BLaER1 (cell line): ENCODE measurements at regions not wholly inside any gene's neighbourhood (a gene's known extent, or its start where the extent isn't known, plus 50 kb on each side); places are given as distances from the start of the nearest gene placed in this dataset.

Source experiments
- H3K27ac ChIP-seq: shearing (Covaris generic); formaldehyde crosslinking; 2 replicates; pipeline ENCODE4 v1.8.1; 2022
- H3K27me3 ChIP-seq: shearing (Covaris generic); formaldehyde crosslinking; 2 replicates; pipeline ENCODE4 v1.8.1; 2022
- H3K36me3 ChIP-seq: shearing (Covaris generic); formaldehyde crosslinking; 2 replicates; pipeline ENCODE4 v1.8.1; 2022
- H3K4me1 ChIP-seq: shearing (Covaris generic); formaldehyde crosslinking; 2 replicates; pipeline ENCODE4 v1.8.1; 2022
- H3K4me2 ChIP-seq: shearing (Covaris generic); formaldehyde crosslinking; 2 replicates; pipeline ENCODE4 v1.8.1; 2022
- H3K4me3 ChIP-seq: shearing (Covaris generic); formaldehyde crosslinking; 2 replicates; pipeline ENCODE4 v1.8.1; 2022
- H3K9ac ChIP-seq: shearing (Covaris generic); formaldehyde crosslinking; 2 replicates; pipeline ENCODE4 v1.8.1; 2022
- H3K9me3 ChIP-seq: shearing (Covaris generic); formaldehyde crosslinking; 2 replicates; pipeline ENCODE4 v1.8.1; 2022
- H4K20me1 ChIP-seq: shearing (Covaris generic); formaldehyde crosslinking; 2 replicates; pipeline ENCODE4 v1.8.1; 2022
- Cebpa-rat ChIP-seq: shearing (Covaris generic); IDR thresholded peaks from 2 replicates; pipeline ENCODE4 v1.8.1; 2022

DNA sequence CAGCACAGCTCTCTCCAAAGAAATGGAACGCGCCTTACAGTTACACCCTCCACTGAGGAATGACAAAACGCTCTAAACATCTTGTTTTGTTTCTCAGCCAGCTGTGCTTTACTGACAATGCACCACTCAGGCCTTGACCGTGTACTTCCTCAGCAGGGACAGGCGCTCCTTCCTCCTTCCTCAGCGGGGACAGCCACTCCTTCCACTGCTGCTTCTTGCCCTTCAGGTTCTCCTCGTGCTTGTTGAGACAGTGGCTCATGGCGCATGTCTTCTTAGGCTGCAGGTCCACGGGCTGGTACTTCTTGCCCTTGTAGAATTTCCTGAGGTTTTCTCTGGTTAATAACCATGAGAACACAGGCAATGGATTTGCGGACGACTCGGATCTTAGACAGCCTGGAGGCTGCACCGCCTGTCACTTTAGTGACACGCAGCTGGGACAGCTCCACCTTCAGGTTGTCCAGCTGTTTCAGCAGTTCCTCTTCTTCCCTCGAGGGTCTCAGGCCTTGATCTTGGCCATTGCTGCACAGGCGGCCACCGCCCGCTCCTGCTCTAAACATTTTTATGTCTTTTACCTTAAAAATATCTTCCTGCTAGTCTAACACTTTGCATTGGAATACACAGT lies 613.8 kb downstream of the BRD1 start:
- Histone ChIP-seq H4K20me1 (no peaks in the 10 kb centered on the region), H3K4me3 (no peak overlapping the region), H3K4me1 (no peaks in the 10 kb centered on the region), H3K4me2 (no peak overlapping the region), H3K9ac (no peak overlapping the region), H3K27ac (no peak overlapping the region), H3K27me3 (no peaks in the 10 kb centered on the region), H3K9me3 (no peaks in the 10 kb centered on the region), H3K36me3 (no peaks in the 10 kb centered on the region)
- TF ChIP-seq Cebpa-rat = no peak

DNA sequence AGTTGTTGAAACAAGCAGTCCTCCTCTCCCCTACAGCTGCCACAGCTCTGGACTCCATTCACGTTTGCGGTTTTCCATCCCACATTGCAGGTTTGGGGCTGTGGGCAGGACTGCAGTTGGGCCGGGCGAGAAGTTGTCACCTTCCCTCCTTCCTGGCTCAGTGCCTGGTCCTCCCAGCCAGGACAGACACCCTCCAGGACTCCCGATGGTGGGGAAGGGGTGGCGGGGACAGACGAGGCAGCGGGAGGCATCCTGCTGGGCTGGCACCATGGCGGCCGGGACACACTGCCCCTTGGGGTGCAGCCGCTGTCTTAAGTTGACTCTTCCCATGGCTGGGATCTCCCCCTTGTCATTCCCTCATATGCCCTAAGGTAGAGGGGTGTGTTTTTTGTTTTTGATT lies 615.2 kb downstream of the BRD1 start:
- Histone ChIP-seq H3K4me3 (no peak overlapping the region), H3K9me3 (no peaks in the 10 kb centered on the region), H3K27ac (no peak overlapping the region), H3K9ac (no peak overlapping the region), H3K36me3 (no peaks in the 10 kb centered on the region), H3K4me2 (no peak overlapping the region), H3K27me3 (no peaks in the 10 kb centered on the region), H4K20me1 (peaks cover 8% of the 10 kb centered on the region; the same call in 1 of the 2 replicates), H3K4me1 (no peaks in the 10 kb centered on the region)
- no peak for TF ChIP-seq Cebpa-rat

GRCh38 chr22:49212002-49212401 lies 615.7 kb downstream of the BRD1 start:
- Histone ChIP-seq H3K9ac (no peak overlapping the region), H3K27ac (no peak overlapping the region), H3K4me1 (no peaks in the 10 kb centered on the region), H4K20me1 (peaks cover 13% of the 10 kb centered on the region; the same call in 1 of the 2 replicates), H3K4me3 (no peak overlapping the region), H3K36me3 (no peaks in the 10 kb centered on the region), H3K27me3 (no peaks in the 10 kb centered on the region), H3K9me3 (no peaks in the 10 kb centered on the region), H3K4me2 (no peak overlapping the region)
- TF ChIP-seq Cebpa-rat = no peak

- no peak overlapping the region for H3K4me3 ChIP-seq
- peaks cover 15% of the 10 kb centered on the region; the same call in 1 of the 2 replicates for H4K20me1 ChIP-seq
- no peak overlapping the region for H3K27ac ChIP-seq
- H3K4me2 ChIP-seq = no peak overlapping the region
- H3K9me3 ChIP-seq = no peaks in the 10 kb centered on the region
- H3K9ac ChIP-seq = no peak overlapping the region
- no peaks in the 10 kb centered on the region for H3K4me1 ChIP-seq
- TF ChIP-seq Cebpa-rat = no peak
- H3K36me3 ChIP-seq = no peaks in the 10 kb centered on the region
- no peaks in the 10 kb centered on the region for H3K27me3 ChIP-seq
These were observed 616.5 kb downstream of the BRD1 start for GRCh38 chr22:49211176-49211575.

GRCh38 chr22:49210606-49211005 lies 617.1 kb downstream of the BRD1 start:
- H3K27me3 ChIP-seq = no peaks in the 10 kb centered on the region
- H3K4me1 ChIP-seq = no peaks in the 10 kb centered on the region
- H3K27ac ChIP-seq = no peak overlapping the region
- H3K9me3 ChIP-seq = no peaks in the 10 kb centered on the region
- no peak overlapping the region for H3K4me2 ChIP-seq
- H4K20me1 ChIP-seq = peaks cover 15% of the 10 kb centered on the region; the same call in 1 of the 2 replicates
- H3K36me3 ChIP-seq = no peaks in the 10 kb centered on the region
- no peak overlapping the region for H3K4me3 ChIP-seq
- no peak for TF ChIP-seq Cebpa-rat
- H3K9ac ChIP-seq = no peak overlapping the region

GRCh38 chr22:49209452-49210195 lies 618.0 kb downstream of the BRD1 start:
- Histone ChIP-seq H3K9me3 (no peaks in the 10 kb centered on the region), H3K4me1 (no peaks in the 10 kb centered on the region), H3K27me3 (no peaks in the 10 kb centered on the region), H4K20me1 (peaks cover 15% of the 10 kb centered on the region; the same call in 1 of the 2 replicates), H3K4me3 (no peak overlapping the region), H3K9ac (no peak overlapping the region), H3K36me3 (no peaks in the 10 kb centered on the region), H3K4me2 (no peak overlapping the region), H3K27ac (no peak overlapping the region)
- no peak for TF ChIP-seq Cebpa-rat

DNA sequence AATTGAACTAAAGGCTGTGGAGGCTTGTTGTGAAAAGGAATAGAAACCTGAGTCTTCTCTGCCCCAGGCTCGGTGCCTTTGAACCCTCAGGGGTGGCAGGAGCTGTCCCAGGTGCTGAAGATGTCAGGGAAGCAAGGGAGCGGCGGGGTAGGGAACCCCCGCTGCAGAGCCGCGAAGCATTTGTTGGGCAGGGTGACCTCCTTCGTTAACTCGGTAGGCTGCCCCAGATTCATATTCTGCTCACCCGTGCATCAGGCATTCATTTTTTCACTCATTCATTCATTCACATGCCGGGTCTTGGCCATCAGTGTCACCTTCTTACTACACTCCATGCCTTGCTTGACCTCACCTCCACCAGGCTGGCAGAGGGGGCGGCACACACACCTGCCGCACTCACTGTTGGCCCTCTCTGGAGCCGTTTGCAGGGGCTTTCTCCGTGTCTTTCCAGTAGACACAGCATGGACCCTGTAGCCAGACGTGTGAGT lies 618.9 kb downstream of the BRD1 start:
- Histone ChIP-seq H3K27me3 (no peaks in the 10 kb centered on the region), H3K4me3 (no peak overlapping the region), H3K4me2 (no peak overlapping the region), H3K4me1 (no peaks in the 10 kb centered on the region), H3K9ac (no peak overlapping the region), H3K9me3 (no peaks in the 10 kb centered on the region), H3K36me3 (no peaks in the 10 kb centered on the region), H4K20me1 (peaks cover 15% of the 10 kb centered on the region; the same call in 1 of the 2 replicates), H3K27ac (no peak overlapping the region)
- no peak for TF ChIP-seq Cebpa-rat

DNA sequence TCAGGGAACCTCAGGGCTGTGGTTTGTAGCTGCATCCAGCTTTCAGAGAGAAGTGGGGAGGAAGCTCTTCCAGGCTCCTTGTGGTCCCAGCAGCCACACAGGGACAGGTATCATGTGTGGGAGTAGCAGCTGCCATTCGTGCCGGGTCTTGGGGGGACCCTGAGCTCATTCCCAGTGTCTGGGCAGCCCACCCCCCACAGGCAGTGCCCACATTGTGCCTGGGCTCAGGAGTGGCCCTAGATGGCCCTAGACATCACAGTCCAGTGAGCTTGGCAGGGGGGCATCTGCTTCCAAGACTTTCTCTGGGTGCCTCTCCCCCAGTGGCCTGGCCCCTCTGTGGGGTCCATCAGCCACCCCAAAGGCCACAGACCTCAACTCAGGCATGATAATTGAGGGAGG lies 619.7 kb downstream of the BRD1 start:
- Histone ChIP-seq H3K36me3 (no peaks in the 10 kb centered on the region), H4K20me1 (peaks cover 15% of the 10 kb centered on the region; the same call in 1 of the 2 replicates), H3K9me3 (no peaks in the 10 kb centered on the region), H3K9ac (no peak overlapping the region), H3K27me3 (no peaks in the 10 kb centered on the region), H3K27ac (no peak overlapping the region), H3K4me2 (no peak overlapping the region), H3K4me3 (no peak overlapping the region), H3K4me1 (no peaks in the 10 kb centered on the region)
- TF ChIP-seq Cebpa-rat = no peak

GRCh38 chr22:49207008-49208003 lies 620.4 kb downstream of the BRD1 start:
- no peaks in the 10 kb centered on the region for H3K36me3 ChIP-seq
- no peaks in the 10 kb centered on the region for H3K27me3 ChIP-seq

More at GRCh38 chr22:49207008-49208003, 620.4 kb downstream of the BRD1 start:
- H3K9me3 ChIP-seq = no peaks in the 10 kb centered on the region
- TF ChIP-seq Cebpa-rat = no peak
- H4K20me1 ChIP-seq = peaks cover 15% of the 10 kb centered on the region; the same call in 1 of the 2 replicates
- H3K4me1 ChIP-seq = no peaks in the 10 kb centered on the region
- H3K9ac ChIP-seq = no peak overlapping the region
- H3K27ac ChIP-seq = no peak overlapping the region
- no peak overlapping the region for H3K4me3 ChIP-seq
- H3K4me2 ChIP-seq = no peak overlapping the region
